ENCODE measurements at regions not wholly inside any gene's neighbourhood (a gene's known extent, or its start where the extent isn't known, plus 50 kb on each side); places are given as distances from the start of the nearest gene placed in this dataset.
A peak's percentile ranks its signal among the peaks of the same experiment; 100 is the strongest.

GRCh38 chr6:44650495-44650894, 263.0 kb downstream of the CDC5L start:
- ATAC-seq (no peak), DNase-seq (no peak)
- Mint-ChIP-seq H3K4me3 (no peak overlapping the region), H3K27ac (no peak overlapping the region), H3K9me3 (ENCODE audit: low read depth) (peaks cover 3% of the 10 kb centered on the region), H3K36me3 (peaks cover 1% of the 10 kb centered on the region), H3K27me3 (peaks cover 3% of the 10 kb centered on the region), H3K4me1 (peaks cover 21% of the 10 kb centered on the region)
- CTCF ChIA-PET: interaction anchor here (0.7 kb wide), 1 partner anchor 423 kb away, joined by 3 read pairs; no protein-coding TSS in a partner anchor

GRCh38 chr6:44650947-44651346, 263.4 kb downstream of the CDC5L start:
- peaks cover 3% of the 10 kb centered on the region for H3K9me3 Mint-ChIP-seq (ENCODE audit: low read depth)

GRCh38 chr6:44651604-44652003, 264.1 kb downstream of the CDC5L start:
- H3K4me1 Mint-ChIP-seq: peaks cover 23% of the 10 kb centered on the region
- DNase-seq (no peak), ATAC-seq (no peak)
- no peak overlapping the region for H3K27ac Mint-ChIP-seq
- no peak overlapping the region for H3K4me3 Mint-ChIP-seq
- CTCF ChIA-PET: no interaction called here
- peaks cover 3% of the 10 kb centered on the region for H3K27me3 Mint-ChIP-seq
- H3K9me3 Mint-ChIP-seq (ENCODE audit: low read depth): peaks cover 3% of the 10 kb centered on the region
- H3K36me3 Mint-ChIP-seq: peaks cover 1% of the 10 kb centered on the region

More at GRCh38 chr6:44650947-44651346, 263.4 kb downstream of the CDC5L start:
- Mint-ChIP-seq H3K4me3 (no peak overlapping the region), H3K27me3 (peaks cover 3% of the 10 kb centered on the region), H3K36me3 (peaks cover 1% of the 10 kb centered on the region), H3K27ac (no peak overlapping the region), H3K4me1 (peaks cover 23% of the 10 kb centered on the region)
- DNase-seq (no peak), ATAC-seq (no peak)
- CTCF ChIA-PET: no interaction called here

GRCh38 chr6:44652547-44652946, 265.0 kb downstream of the CDC5L start:
- Mint-ChIP-seq H3K27me3 (peaks cover 3% of the 10 kb centered on the region), H3K4me3 (no peak overlapping the region)

GRCh38 chr6:44653091-44653490, 265.6 kb downstream of the CDC5L start:
- Mint-ChIP-seq H3K27me3 (peaks cover 3% of the 10 kb centered on the region), H3K36me3 (peaks cover 1% of the 10 kb centered on the region), H3K9me3 (ENCODE audit: low read depth) (peaks cover 3% of the 10 kb centered on the region), H3K27ac (no peak overlapping the region), H3K4me3 (no peak overlapping the region), H3K4me1 (peaks cover 23% of the 10 kb centered on the region)
- DNase-seq: no peak
- no peak for ATAC-seq
- CTCF ChIA-PET: interaction anchor here (1.3 to 2.6 kb wide), 5 partner anchors 22 to 1269 kb away, joined by 4 to 14 read pairs (median 8); no protein-coding TSS in a partner anchor

More at GRCh38 chr6:44652547-44652946, 265.0 kb downstream of the CDC5L start:
- CTCF ChIA-PET: interaction anchor here (0.7 to 2.6 kb wide), 6 partner anchors 9 to 1269 kb away, joined by 3 to 14 read pairs (median 6); no protein-coding TSS in a partner anchor
- no peak for DNase-seq
- Mint-ChIP-seq H3K36me3 (peaks cover 1% of the 10 kb centered on the region), H3K4me1 (peaks cover 23% of the 10 kb centered on the region), H3K27ac (no peak overlapping the region), H3K9me3 (ENCODE audit: low read depth) (peaks cover 3% of the 10 kb centered on the region)
- no peak for ATAC-seq

DNA sequence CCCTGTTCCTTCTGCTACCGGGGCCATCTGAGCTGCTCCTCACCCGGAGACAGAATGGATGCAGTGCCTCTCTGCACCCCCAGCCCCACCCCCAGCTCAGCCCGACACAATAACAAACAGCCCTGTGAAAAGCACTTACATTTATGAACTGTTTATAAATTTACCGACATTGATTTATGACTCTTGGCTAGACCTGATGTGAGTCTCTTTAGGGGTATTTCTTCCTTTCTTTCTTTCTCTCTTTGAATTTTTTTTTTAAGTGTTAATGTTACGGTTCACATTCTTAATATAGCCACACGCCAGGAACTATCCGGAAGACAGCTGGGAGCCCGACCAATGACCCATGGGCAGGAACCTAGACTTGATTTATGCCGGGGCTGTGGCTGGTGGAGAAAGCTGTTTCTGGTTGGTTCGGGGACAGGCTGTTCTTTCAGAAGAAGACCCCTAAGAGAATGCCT, 266.3 kb downstream of the CDC5L start:
- DNase-seq: no peak
- H3K4me1 Mint-ChIP-seq: peaks cover 20% of the 10 kb centered on the region
- H3K27me3 Mint-ChIP-seq: peaks cover 3% of the 10 kb centered on the region
- H3K36me3 Mint-ChIP-seq: peaks cover 1% of the 10 kb centered on the region
- no peak for ATAC-seq
- no peak overlapping the region for H3K27ac Mint-ChIP-seq
- CTCF ChIA-PET: interaction anchor here (0.7 to 3.4 kb wide), 9 partner anchors 8 to 1268 kb away, joined by 3 to 24 read pairs (median 8); no protein-coding TSS in a partner anchor
- H3K9me3 Mint-ChIP-seq (ENCODE audit: low read depth): peaks cover 2% of the 10 kb centered on the region
- no peak overlapping the region for H3K4me3 Mint-ChIP-seq

DNA sequence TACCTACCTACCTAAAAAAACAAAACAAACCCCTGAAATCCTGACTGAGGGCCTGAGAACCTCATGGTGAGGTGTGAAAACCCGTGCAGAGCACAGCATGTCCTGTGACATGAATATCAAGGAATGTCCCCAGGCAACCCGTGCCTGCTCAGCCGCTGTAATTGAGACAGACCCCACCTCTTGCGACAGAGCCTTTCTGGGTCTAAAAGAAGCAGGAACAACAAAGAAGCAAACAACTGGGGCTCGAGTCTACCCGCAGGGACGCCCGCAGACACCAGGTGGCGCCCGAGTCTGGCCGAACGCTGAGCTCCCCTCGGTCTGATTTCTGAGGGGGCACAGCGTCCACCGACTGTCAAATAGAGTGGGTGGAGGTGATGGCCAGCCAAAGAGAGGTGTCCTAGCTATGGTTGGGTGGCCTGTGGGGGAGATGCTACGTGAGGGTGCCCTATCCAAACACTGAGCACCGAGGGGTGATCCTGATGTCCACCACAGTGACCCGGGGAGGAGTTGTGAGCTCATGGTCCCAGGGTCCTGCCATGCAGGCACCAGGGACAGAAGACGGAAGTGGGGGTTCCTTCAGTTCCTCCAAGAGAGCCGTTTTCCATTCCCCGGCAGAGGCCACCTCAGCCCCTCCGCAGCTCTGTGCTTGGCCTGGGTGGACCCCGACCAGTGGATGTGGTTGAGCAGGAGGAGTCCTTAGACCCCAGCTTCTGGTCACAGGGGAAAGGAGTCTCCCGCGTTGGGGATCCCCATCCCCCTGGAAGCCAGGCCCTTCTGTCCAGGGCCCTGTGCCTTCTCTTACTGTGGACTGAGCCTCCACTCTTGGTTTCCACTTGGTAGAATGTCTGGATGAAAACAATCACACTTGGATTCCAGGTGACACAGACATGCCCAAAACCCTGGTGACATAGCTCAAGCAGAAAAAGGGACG, 268.2 kb downstream of the CDC5L start:
- H3K4me3 Mint-ChIP-seq: no peak overlapping the region
- CTCF ChIA-PET: interaction anchor here (0.5 to 3.4 kb wide), 36 partner anchors 10 to 1313 kb away, joined by 3 to 24 read pairs (median 4); no protein-coding TSS in a partner anchor
- no peaks in the 10 kb centered on the region for H3K36me3 Mint-ChIP-seq
- DNase-seq (peak; percentile 82), ATAC-seq (peak; percentile 82)
- peak overlapping the region; percentile 81 for H3K27ac Mint-ChIP-seq
- peaks cover 2% of the 10 kb centered on the region for H3K9me3 Mint-ChIP-seq (ENCODE audit: low read depth)
- peaks cover 9% of the 10 kb centered on the region for H3K4me1 Mint-ChIP-seq
- H3K27me3 Mint-ChIP-seq: peaks cover 3% of the 10 kb centered on the region

DNA sequence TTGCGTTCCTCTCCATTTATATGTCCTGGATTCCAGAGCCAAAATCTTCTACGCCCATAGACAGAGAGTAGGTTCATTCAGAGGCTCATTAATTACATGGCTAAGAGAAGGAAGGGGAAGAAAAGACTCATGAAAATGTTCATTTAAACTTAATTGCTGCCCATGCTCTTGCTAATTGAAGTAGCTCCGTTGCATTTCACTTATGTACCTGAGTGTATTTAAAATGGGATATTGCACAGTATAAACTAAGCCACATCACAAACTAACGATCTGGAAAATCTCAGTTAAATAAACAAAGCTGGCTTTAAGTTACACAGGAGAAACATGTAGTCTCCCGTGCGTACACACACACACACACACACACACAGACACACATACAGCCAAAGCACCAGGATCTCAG, 269.2 kb downstream of the CDC5L start:
- no peak for DNase-seq
- ATAC-seq: no peak
- H3K4me3 Mint-ChIP-seq: no peak overlapping the region
- no peak overlapping the region for H3K27ac Mint-ChIP-seq
- peaks cover 2% of the 10 kb centered on the region for H3K9me3 Mint-ChIP-seq (ENCODE audit: low read depth)
- H3K36me3 Mint-ChIP-seq: no peaks in the 10 kb centered on the region
- peaks cover 3% of the 10 kb centered on the region for H3K27me3 Mint-ChIP-seq
- peaks cover 9% of the 10 kb centered on the region for H3K4me1 Mint-ChIP-seq
- CTCF ChIA-PET: interaction anchor here (1.4 to 3.4 kb wide), 9 partner anchors 11 to 1266 kb away, joined by 4 to 24 read pairs (median 10); no protein-coding TSS in a partner anchor

DNA sequence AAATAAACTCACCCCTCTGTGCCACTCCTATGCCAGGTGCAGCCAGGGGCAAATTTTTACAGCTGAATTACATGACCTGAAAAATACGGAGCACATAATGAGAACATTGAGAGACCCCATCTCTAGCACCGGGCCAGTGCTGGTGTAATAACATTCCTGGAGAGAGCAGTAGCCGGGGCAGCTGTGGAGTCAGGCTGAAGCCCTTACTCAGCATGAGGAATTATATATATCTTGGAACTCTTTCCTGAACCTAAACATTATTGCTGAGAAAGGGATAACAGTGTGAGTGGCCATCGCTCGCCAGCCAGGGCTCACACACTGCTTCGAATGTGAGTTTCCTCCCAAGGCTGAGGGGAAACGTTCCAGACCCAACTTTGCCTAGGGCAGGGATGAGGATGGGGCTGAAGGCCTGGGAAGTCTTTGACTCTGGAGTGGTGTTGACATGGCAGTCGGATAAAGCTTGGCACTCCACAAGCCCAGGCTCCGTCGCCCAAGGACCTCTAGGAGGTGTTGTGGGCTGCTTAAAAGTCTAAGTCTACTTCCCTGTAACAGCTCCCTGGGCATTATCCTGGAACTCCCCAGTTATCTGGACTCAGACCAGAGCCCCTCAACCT, 269.8 kb downstream of the CDC5L start:
- DNase-seq: no peak
- ATAC-seq: no peak
- H3K9me3 Mint-ChIP-seq (ENCODE audit: low read depth): peaks cover 2% of the 10 kb centered on the region
- H3K27ac Mint-ChIP-seq: no peak overlapping the region
- CTCF ChIA-PET: interaction anchor here (1.4 to 3.4 kb wide), 4 partner anchors 11 to 1265 kb away, joined by 4 to 24 read pairs (median 10); no protein-coding TSS in a partner anchor
- peaks cover 9% of the 10 kb centered on the region for H3K4me1 Mint-ChIP-seq
- H3K4me3 Mint-ChIP-seq: no peak overlapping the region
- H3K27me3 Mint-ChIP-seq: peaks cover 3% of the 10 kb centered on the region
- no peaks in the 10 kb centered on the region for H3K36me3 Mint-ChIP-seq

GRCh38 chr6:44658571-44658970, 271.1 kb downstream of the CDC5L start:
- peaks cover 2% of the 10 kb centered on the region for H3K9me3 Mint-ChIP-seq (ENCODE audit: low read depth)
- ATAC-seq: no peak
- CTCF ChIA-PET: interaction anchor here (1.2 kb wide), 1 partner anchor 1264 kb away, joined by 4 read pairs; no protein-coding TSS in a partner anchor
- H3K36me3 Mint-ChIP-seq: no peaks in the 10 kb centered on the region
- peaks cover 3% of the 10 kb centered on the region for H3K27me3 Mint-ChIP-seq
- H3K27ac Mint-ChIP-seq: no peak overlapping the region
- H3K4me3 Mint-ChIP-seq: no peak overlapping the region
- H3K4me1 Mint-ChIP-seq: peaks cover 14% of the 10 kb centered on the region
- no peak for DNase-seq

DNA sequence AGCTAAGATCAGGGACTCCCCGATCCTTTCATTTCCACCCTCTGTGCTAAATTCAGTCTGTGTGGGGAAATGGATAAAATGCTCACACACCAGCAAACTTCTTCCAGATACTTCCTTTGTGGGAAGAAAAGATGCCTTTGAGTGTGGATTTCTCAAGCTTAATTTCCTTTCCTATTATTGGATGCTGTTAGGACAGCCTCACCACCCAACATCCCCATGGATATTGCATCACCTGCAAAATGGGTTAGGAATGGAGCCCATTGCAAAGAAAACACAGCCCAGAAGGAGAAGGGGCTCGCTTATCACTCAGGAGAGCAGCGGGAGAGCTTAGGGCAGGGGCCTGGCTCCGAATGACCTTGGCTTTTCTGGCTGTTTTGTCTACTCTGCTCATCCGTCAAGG, 272.2 kb downstream of the CDC5L start:
- ATAC-seq (no peak), DNase-seq (no peak)
- Mint-ChIP-seq H3K4me3 (no peak overlapping the region), H3K27ac (no peak overlapping the region), H3K27me3 (no peaks in the 10 kb centered on the region), H3K36me3 (no peaks in the 10 kb centered on the region), H3K9me3 (ENCODE audit: low read depth) (peaks cover 2% of the 10 kb centered on the region), H3K4me1 (peaks cover 14% of the 10 kb centered on the region)
- CTCF ChIA-PET: interaction anchor here (0.6 to 1.2 kb wide), 3 partner anchors 758 to 1820 kb away, joined by 3 to 4 read pairs (median 3); no protein-coding TSS in a partner anchor

GRCh38 chr6:44660561-44661220, 273.2 kb downstream of the CDC5L start:
- ATAC-seq: no peak

More at GRCh38 chr6:44660561-44661220, 273.2 kb downstream of the CDC5L start:
- CTCF ChIA-PET: interaction anchor here (0.6 kb wide), 1 partner anchor 757 kb away, joined by 3 read pairs; no protein-coding TSS in a partner anchor
- no peak overlapping the region for H3K4me3 Mint-ChIP-seq
- peaks cover 7% of the 10 kb centered on the region for H3K4me1 Mint-ChIP-seq
- peaks cover 2% of the 10 kb centered on the region for H3K9me3 Mint-ChIP-seq (ENCODE audit: low read depth)
- no peaks in the 10 kb centered on the region for H3K36me3 Mint-ChIP-seq
- H3K27me3 Mint-ChIP-seq: no peaks in the 10 kb centered on the region
- no peak for DNase-seq
- no peak overlapping the region for H3K27ac Mint-ChIP-seq
